OCI-LY3 (cell line): ENCODE measurements at regions not wholly inside any gene's neighbourhood (a gene's known extent, or its start where the extent isn't known, plus 50 kb on each side); places are given as distances from the start of the nearest gene placed in this dataset.

Experiments used
- H2AFZ ChIP-seq: fragments of 200-600, 300-600 bp; shearing (Covaris generic); 2 replicates; pipeline ENCODE4 v1.6.0; 2014; ENCODE audit warnings: antibody characterized with exemption, low read depth, low read length
- H3K27ac ChIP-seq: fragments of 200-600, 300-600 bp; sonication (generic); 2 replicates; pipeline ENCODE4 v1.5.1; 2014; ENCODE audit warnings: mild to moderate bottlenecking, low read length, moderate library complexity, mixed read lengths
- H3K27me3 ChIP-seq: fragments of 200-600, 300-600 bp; sonication (generic); 2 replicates; pipeline ENCODE4 v1.6.1; 2014; ENCODE audit warnings: low read depth, low read length, mixed read lengths
- H3K36me3 ChIP-seq: fragments of 200-600, 300-600 bp; sonication (generic); replicated peaks from 2 replicates; pipeline ENCODE3; 2014; ENCODE audit warnings: low read depth, low read length, mixed read lengths
- H3K4me1 ChIP-seq: fragments of 300-600, 200-600 bp; sonication (generic); 2 replicates; pipeline ENCODE4 v1.6.1; 2014; ENCODE audit warnings: low read length, mixed read lengths
- H3K4me2 ChIP-seq: fragments of 200-600, 300-600 bp; sonication (generic); 2 replicates; pipeline ENCODE4 v1.6.1; 2014; ENCODE audit warnings: low read length, mixed read lengths
- H3K4me3 ChIP-seq: fragments of 300-600, 200-600 bp; sonication (generic); 2 replicates; pipeline ENCODE4 v1.5.1; 2014; ENCODE audit warnings: antibody characterized with exemption, mild to moderate bottlenecking, low read length, moderate library complexity
- H3K79me2 ChIP-seq: fragments of 300-600, 200-600 bp; shearing (Covaris generic); 2 replicates; pipeline ENCODE4 v1.6.1; 2014; ENCODE audit warnings: mild to moderate bottlenecking, low read length, mixed read lengths
- H3K9ac ChIP-seq: fragments of 300-600, 200-600 bp; shearing (Covaris generic); 2 replicates; pipeline ENCODE4 v1.6.0; 2014; ENCODE audit warnings: mild to moderate bottlenecking, low read length, moderate library complexity
- H3K9me3 ChIP-seq: fragments of 200-600, 300-600 bp; shearing (Covaris generic); 2 replicates; pipeline ENCODE4 v1.6.1; 2014; ENCODE audit warnings: low read length, mixed read lengths; ENCODE audit not compliant: insufficient read depth
- H4K20me1 ChIP-seq: fragments of 200-600, 300-600 bp; sonication (generic); 2 replicates; pipeline ENCODE4 v1.6.1; 2016; ENCODE audit warnings: low read length, mixed read lengths; ENCODE audit not compliant: insufficient read depth
- EZH2phosphoT487 ChIP-seq: fragments of 200-600 bp; shearing (Covaris generic); IDR thresholded peaks from 2 replicates; pipeline ENCODE4 v1.6.1; 2018; ENCODE audit warnings: antibody characterized with exemption, mixed run types, low read depth
- TF ChIP-seq, protein P1 (sequence below): fragments of 200-600, 300-600 bp; sonication (generic); IDR thresholded peaks from 2 replicates; pipeline ENCODE4 v1.5.1; 2014; ENCODE audit warnings: antibody characterized with exemption, low read length, low read depth

DNA sequence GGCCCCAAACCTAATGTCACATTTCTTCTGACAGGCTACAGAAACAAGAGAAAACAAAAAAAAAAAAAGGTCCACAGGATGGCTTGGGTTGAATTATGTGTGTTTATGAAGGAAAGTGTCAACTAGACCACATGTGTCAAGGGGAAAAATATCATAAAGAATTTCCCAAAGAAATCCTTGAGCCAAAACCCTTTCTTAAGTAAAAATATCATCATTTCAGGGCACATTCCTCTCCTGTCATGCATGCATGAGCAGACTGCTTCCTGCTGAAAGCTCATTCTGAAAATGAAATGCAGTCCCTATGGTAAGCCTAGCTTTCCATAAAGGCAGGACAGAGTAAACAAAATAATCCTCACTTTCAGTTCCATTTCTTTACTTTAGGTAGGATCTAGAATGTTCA, 85.7 kb upstream of the RBBP8 start:
- Histone ChIP-seq H3K4me2 (no peak overlapping the region), H3K9ac (no peak overlapping the region), H3K4me3 (no peak overlapping the region), H3K27ac (no peak overlapping the region), H4K20me1 (no peaks in the 10 kb centered on the region), H3K36me3 (no peaks in the 10 kb centered on the region), H3K79me2 (no peaks in the 10 kb centered on the region), H3K9me3 (no peaks in the 10 kb centered on the region), H3K27me3 (no peaks in the 10 kb centered on the region), H2AFZ (no peak overlapping the region), H3K4me1 (peaks cover 14% of the 10 kb centered on the region)
- no peak for TF ChIP-seq EZH2phosphoT487
- TF ChIP-seq, protein P1, sequence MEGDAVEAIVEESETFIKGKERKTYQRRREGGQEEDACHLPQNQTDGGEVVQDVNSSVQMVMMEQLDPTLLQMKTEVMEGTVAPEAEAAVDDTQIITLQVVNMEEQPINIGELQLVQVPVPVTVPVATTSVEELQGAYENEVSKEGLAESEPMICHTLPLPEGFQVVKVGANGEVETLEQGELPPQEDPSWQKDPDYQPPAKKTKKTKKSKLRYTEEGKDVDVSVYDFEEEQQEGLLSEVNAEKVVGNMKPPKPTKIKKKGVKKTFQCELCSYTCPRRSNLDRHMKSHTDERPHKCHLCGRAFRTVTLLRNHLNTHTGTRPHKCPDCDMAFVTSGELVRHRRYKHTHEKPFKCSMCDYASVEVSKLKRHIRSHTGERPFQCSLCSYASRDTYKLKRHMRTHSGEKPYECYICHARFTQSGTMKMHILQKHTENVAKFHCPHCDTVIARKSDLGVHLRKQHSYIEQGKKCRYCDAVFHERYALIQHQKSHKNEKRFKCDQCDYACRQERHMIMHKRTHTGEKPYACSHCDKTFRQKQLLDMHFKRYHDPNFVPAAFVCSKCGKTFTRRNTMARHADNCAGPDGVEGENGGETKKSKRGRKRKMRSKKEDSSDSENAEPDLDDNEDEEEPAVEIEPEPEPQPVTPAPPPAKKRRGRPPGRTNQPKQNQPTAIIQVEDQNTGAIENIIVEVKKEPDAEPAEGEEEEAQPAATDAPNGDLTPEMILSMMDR: no peak

GRCh38 chr18:22847867-22848451, 85.2 kb upstream of the RBBP8 start:
- TF ChIP-seq EZH2phosphoT487: no peak
- TF ChIP-seq, protein P1: no peak
- Histone ChIP-seq H3K4me1 (peaks cover 14% of the 10 kb centered on the region), H3K79me2 (no peaks in the 10 kb centered on the region), H4K20me1 (no peaks in the 10 kb centered on the region), H3K27me3 (no peaks in the 10 kb centered on the region), H2AFZ (no peak overlapping the region), H3K27ac (no peak overlapping the region), H3K4me2 (no peak overlapping the region), H3K4me3 (no peak overlapping the region), H3K36me3 (no peaks in the 10 kb centered on the region), H3K9me3 (no peaks in the 10 kb centered on the region), H3K9ac (no peak overlapping the region)

DNA sequence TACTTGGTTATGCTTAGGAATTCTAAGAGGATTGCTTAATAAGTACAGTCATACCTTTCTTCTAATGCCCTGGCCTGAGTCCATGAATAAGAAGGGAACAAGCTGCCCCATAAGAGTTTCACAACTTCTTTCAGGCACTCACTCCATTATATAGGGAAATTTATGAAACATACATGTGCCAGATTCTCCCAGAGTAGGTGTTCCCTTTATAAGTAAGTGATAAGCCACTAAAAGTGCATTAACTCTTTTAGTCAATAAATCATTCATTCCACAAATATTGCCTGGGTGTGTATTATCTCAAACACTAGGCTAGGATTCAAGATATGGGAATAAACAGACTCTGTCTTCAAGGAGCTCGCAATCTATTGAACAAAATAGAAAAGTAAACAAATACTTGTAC, 84.5 kb upstream of the RBBP8 start:
- TF ChIP-seq, protein P1: no peak
- no peak for TF ChIP-seq EZH2phosphoT487
- Histone ChIP-seq H3K9ac (no peak overlapping the region), H3K4me2 (no peak overlapping the region), H3K79me2 (no peaks in the 10 kb centered on the region), H3K9me3 (no peaks in the 10 kb centered on the region), H3K36me3 (no peaks in the 10 kb centered on the region), H4K20me1 (no peaks in the 10 kb centered on the region), H3K4me3 (no peak overlapping the region), H3K27ac (no peak overlapping the region), H2AFZ (no peak overlapping the region), H3K4me1 (peaks cover 14% of the 10 kb centered on the region), H3K27me3 (no peaks in the 10 kb centered on the region)

GRCh38 chr18:22856870-22857269, 76.3 kb upstream of the RBBP8 start:
- H3K27ac ChIP-seq: no peak overlapping the region
- H3K79me2 ChIP-seq: no peaks in the 10 kb centered on the region
- TF ChIP-seq EZH2phosphoT487: no peak
- TF ChIP-seq, protein P1: no peak
- H3K4me2 ChIP-seq: no peak overlapping the region
- no peaks in the 10 kb centered on the region; the same call in 1 of the 2 replicates for H3K27me3 ChIP-seq
- H3K36me3 ChIP-seq: no peaks in the 10 kb centered on the region
- no peaks in the 10 kb centered on the region for H3K4me1 ChIP-seq
- H4K20me1 ChIP-seq: no peaks in the 10 kb centered on the region
- H2AFZ ChIP-seq: no peak overlapping the region
- H3K9ac ChIP-seq: no peak overlapping the region
- H3K4me3 ChIP-seq: no peak overlapping the region
- H3K9me3 ChIP-seq: no peaks in the 10 kb centered on the region
